Fibroblast of skin of back (primary cell): ENCODE measurements at regions not wholly inside any gene's neighbourhood (a gene's known extent, or its start where the extent isn't known, plus 50 kb on each side); places are given as distances from the start of the nearest gene placed in this dataset.

ENCODE experiments used
- DNase-seq: peaks from one replicate; pipeline ENCODE4 v3.0.0-alpha.2; 2013

GRCh38 chr16:6031102-6031501 is 933.5 kb upstream of the EEF2KMT start:
- no peak for DNase-seq

DNA sequence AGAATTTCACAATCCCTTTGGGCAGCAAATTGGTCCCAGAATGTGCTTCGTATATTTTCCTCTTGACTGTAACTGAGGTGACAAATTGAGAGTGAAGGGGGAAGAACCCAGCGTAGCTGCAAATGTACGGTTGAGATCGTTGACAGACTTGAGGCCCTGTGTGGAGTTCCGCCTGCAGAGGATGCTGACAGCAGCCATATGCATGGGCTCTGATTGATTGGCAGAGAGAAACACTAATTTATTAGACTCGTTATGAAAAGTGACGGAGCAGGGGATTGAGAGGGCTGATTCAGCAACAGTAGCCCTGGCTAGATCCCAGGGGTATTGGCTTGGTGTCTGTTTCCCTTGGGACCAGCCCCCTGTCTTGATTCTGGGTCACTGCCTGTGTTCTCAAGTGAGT is 930.1 kb upstream of the EEF2KMT start:
- DNase-seq = no peak

DNA sequence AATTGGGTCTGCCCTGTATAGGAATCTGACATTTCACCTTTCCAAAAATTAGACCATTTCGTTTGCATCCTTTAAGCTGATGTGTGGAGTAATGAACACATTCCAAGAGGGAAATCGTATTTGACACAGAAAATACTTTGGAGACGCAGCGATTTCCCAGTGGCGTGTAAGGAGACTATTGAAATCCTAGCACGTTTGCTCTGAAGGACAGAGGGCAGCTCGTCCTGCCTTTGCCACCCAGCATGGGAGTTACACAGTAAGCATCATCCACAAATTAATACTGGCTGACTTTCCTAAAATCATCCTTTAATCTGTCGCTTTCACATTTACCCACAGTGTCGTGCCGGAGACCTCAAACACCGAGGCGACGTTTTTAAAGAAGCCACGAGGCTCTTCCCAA is 925.9 kb upstream of the EEF2KMT start:
- DNase-seq = no peak

DNA sequence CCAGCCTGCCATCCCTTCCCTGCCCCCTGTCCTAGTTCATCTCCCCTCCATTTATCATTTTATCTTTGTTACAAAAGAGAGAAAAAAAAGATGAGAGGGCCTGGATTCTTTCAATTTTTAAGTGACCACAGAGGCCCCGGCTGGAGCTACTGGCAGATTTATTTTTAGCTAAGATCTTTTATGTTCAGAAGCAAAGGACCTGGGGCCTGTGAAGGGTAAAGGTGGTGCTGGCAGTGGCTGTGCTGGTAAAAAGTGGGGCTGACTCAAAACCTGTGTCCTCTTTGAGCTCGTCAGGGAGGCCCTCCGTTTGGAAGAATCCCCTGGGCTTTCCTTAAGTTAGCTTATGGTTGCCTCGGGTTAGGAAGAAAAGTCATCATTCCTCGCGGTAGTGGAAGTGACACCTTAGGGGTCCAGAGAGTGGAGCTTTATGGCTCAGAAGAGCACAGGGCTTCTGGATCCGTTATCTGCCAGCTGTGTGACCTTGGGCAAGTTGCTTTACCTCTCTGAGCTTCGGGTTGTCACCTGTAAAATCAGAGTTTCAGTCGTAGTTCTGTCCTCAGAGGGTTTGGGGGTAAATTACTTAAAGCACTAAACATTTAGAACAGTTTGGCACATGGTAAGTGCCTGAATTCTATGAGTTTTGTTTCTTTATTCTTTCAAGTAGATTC is 923.8 kb upstream of the EEF2KMT start:
- DNase-seq = no peak

- DNase-seq = no peak
These were observed 922.8 kb upstream of the EEF2KMT start for GRCh38 chr16:6020162-6020985.

- DNase-seq = no peak
These were observed 921.9 kb upstream of the EEF2KMT start for GRCh38 chr16:6019490-6019991.

- no peak for DNase-seq
These were observed 921.4 kb upstream of the EEF2KMT start for GRCh38 chr16:6018848-6019489.

GRCh38 chr16:6016530-6017184 is 919.1 kb upstream of the EEF2KMT start:
- no peak for DNase-seq

GRCh38 chr16:6012716-6013115 is 915.1 kb upstream of the EEF2KMT start:
- DNase-seq = no peak

DNA sequence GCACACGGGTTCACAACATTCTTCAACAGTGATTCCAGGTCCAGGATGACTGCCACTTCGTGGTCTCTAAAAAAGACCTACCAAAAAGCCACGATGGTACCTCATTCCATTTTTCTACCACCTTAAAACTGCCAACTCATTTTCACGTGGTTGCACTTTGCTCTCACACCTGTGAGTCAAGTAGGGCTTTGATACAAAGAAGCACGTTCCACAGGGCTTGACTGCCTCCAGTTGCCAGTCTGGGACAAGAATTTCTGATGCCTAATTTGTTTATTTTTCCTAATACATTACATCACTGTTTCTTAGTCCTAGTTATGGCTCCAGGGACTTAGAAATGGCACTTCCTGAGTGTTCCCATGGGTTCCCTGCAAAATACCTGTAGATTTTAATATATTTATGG is 911.6 kb upstream of the EEF2KMT start:
- no peak for DNase-seq

- no peak for DNase-seq
These were observed 911.1 kb upstream of the EEF2KMT start for GRCh38 chr16:6008670-6009069.

DNA sequence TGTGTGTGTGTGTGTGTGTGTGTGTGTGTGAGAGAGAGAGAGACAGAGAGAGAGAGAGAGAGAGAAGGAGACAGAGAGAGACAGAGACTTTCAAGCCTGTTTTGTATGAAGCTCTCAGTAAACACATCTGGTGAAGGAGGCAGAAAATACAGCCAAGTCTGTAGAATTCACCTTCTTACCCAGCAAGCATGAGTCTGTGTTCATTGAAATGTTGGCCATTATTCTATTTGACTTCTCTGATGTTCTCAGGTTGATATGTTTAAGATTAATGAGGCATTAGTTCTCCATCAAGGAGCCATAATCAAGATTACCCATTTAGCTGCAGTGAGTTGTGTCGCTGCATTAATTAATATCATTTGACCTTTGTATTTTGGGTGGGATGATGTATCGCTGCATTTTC is 895.8 kb upstream of the EEF2KMT start:
- no peak for DNase-seq

- no peak for DNase-seq
These were observed 885.4 kb upstream of the EEF2KMT start for GRCh38 chr16:5982979-5983378.

- no peak for DNase-seq
These were observed 882.4 kb upstream of the EEF2KMT start for GRCh38 chr16:5979905-5980550.

- DNase-seq = no peak
These were observed 879.7 kb upstream of the EEF2KMT start for GRCh38 chr16:5977329-5977728.

DNA sequence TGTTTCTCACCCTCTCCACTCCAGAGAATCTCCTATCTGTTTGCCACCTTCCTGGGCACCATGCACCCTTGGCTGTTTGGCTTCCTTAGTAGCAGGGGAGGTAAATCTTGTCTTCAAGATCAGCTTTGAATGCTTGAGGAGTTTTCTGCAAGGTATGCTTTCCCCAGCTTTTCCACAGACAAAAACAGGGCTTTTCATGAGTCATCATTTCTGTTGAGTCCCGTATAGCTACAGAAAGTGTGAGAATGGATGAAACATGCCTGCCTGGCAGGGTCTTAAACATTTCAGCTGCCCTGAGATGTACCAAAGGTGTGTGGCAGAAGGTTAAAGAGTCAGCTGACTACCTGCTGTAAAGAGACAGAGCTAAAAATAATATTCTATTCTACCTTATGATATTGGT is 875.2 kb upstream of the EEF2KMT start:
- no peak for DNase-seq

- no peak for DNase-seq
These were observed 874.3 kb upstream of the EEF2KMT start for GRCh38 chr16:5971924-5972323.

GRCh38 chr16:5971106-5971505 is 873.5 kb upstream of the EEF2KMT start:
- DNase-seq = no peak

DNA sequence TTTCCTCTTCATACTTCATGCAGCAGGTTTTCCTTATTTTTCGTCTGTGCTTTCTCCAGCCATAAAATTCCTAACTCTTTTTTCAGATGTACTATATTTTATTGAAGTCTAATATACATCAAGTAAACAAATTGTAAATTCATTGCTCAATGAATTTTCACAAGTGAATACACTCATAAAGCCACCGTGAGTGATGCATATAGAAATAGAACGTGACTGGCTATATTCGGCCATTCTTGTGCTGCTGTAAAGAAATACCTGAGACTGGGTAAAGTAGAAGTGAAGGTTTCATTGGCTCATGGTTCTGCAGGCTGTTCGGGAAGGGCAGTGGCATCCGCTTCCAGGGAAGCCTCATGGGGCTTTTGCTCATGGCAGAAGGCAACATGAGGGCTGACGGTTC is 868.4 kb upstream of the EEF2KMT start:
- no peak for DNase-seq

GRCh38 chr16:5965321-5965720 is 867.7 kb upstream of the EEF2KMT start:
- no peak for DNase-seq

- no peak for DNase-seq
These were observed 853.9 kb upstream of the EEF2KMT start for GRCh38 chr16:5951486-5951885.

GRCh38 chr16:5944971-5945370 is 847.4 kb upstream of the EEF2KMT start:
- DNase-seq = no peak

GRCh38 chr16:5938607-5939006 is 841.0 kb upstream of the EEF2KMT start:
- no peak for DNase-seq
